GM23338 (cell line): ENCODE measurements at regions not wholly inside any gene's neighbourhood (a gene's known extent, or its start where the extent isn't known, plus 50 kb on each side); places are given as distances from the start of the nearest gene placed in this dataset.
A peak's percentile ranks its signal among the peaks of the same experiment; 100 is the strongest.

Source experiments
- ATAC-seq: fragments of 200-7000 bp; cut with Tn5 transposase; 3 replicates; pipeline ENCODE4 v1.9.1; 2020
- DNase-seq: peaks from one replicate; pipeline ENCODE4 v3.0.0-alpha.2; 2015; ENCODE audit warnings: low spot score
- H2AFZ ChIP-seq: fragments of 200-600 bp; sonication (generic); 2 replicates; pipeline ENCODE4 v1.8.0; 2016; ENCODE audit warnings: antibody characterized with exemption, mild to moderate bottlenecking, moderate library complexity
- H3F3A ChIP-seq: fragments of 200-600 bp; sonication (generic); replicated peaks from 2 replicates; pipeline ENCODE4 v1.8.0; 2017; ENCODE audit warnings: antibody characterized with exemption, mixed run types, low read depth
- H3K27ac ChIP-seq: fragments of 200-600 bp; sonication (generic); 2 replicates; pipeline ENCODE4 v1.6.1; 2016; ENCODE audit warnings: low read depth
- H3K27me3 ChIP-seq: fragments of 200-600 bp; sonication (generic); 2 replicates; pipeline ENCODE4 v1.8.0; 2016; ENCODE audit warnings: mild to moderate bottlenecking, mixed run types, moderate library complexity; ENCODE audit not compliant: insufficient read depth
- H3K36me3 ChIP-seq: fragments of 200-600 bp; sonication (generic); 2 replicates; pipeline ENCODE4 v1.8.0; 2016; ENCODE audit warnings: mild to moderate bottlenecking; ENCODE audit not compliant: insufficient read depth
- H3K4me1 ChIP-seq: fragments of 200-600 bp; sonication (generic); 2 replicates; pipeline ENCODE4 v1.8.0; 2016; ENCODE audit warnings: mild to moderate bottlenecking, moderate library complexity; ENCODE audit not compliant: insufficient read depth
- H3K4me2 ChIP-seq: fragments of 200-600 bp; sonication (generic); 2 replicates; pipeline ENCODE4 v1.7.1; 2017; ENCODE audit warnings: mixed run types
- H3K4me3 ChIP-seq: fragments of 200-600 bp; sonication (generic); 2 replicates; pipeline ENCODE4 v1.6.1; 2016; ENCODE audit warnings: mixed run types
- H3K79me2 ChIP-seq: fragments of 200-600 bp; sonication (generic); replicated peaks from 2 replicates; pipeline ENCODE4 v1.8.0; 2017; ENCODE audit warnings: mild to moderate bottlenecking; ENCODE audit not compliant: insufficient read depth
- H3K9me2 ChIP-seq: fragments of 200-600 bp; sonication (generic); 2 replicates; pipeline ENCODE4 v1.8.0; 2017; ENCODE audit not compliant: insufficient read depth
- H4K20me1 ChIP-seq: fragments of 200-600 bp; sonication (generic); replicated peaks from 2 replicates; pipeline ENCODE4 v1.8.0; 2017; ENCODE audit warnings: mild to moderate bottlenecking; ENCODE audit not compliant: insufficient read depth
- H3K27ac Mint-ChIP-seq: 2 replicates; pipeline ENCODE4 v1.8.0; 2020; ENCODE audit warnings: inconsistent platforms, mild to moderate bottlenecking, moderate library complexity, mixed read lengths
- H3K27me3 Mint-ChIP-seq: 3 replicates; pipeline ENCODE4 v1.8.0; 2022; ENCODE audit warnings: low read depth, mild to moderate bottlenecking, moderate library complexity, mixed read lengths, inconsistent platforms; ENCODE audit not compliant: insufficient read depth, poor library complexity
- H3K36me3 Mint-ChIP-seq: 3 replicates; pipeline ENCODE4 v1.8.0; 2021; ENCODE audit warnings: low read depth, mild to moderate bottlenecking, inconsistent platforms, moderate library complexity, mixed read lengths
- H3K4me1 Mint-ChIP-seq: 3 replicates; pipeline ENCODE4 v1.8.0; 2020; ENCODE audit warnings: mild to moderate bottlenecking, inconsistent platforms, mixed read lengths
- H3K4me3 Mint-ChIP-seq: 3 replicates; pipeline ENCODE4 v1.8.0; 2021; ENCODE audit warnings: moderate library complexity, mild to moderate bottlenecking, inconsistent platforms, mixed read lengths
- H3K9me3 Mint-ChIP-seq: 3 replicates; pipeline ENCODE4 v1.8.0; 2020; ENCODE audit warnings: moderate library complexity, mild to moderate bottlenecking, inconsistent platforms, mixed read lengths
- CTCF ChIP-seq, 2 experiments: fragments of 200-600 bp in 1 of 2; sonication (generic) in 1 of 2; conservative IDR thresholded peaks; 2 replicates each; pipeline versions ENCODE4 v1.5.1 to v1.6.1; 2016 to 2017; ENCODE audit warnings: antibody characterized with exemption in 2 of 2, low read depth in 2 of 2, mild to moderate bottlenecking in 2 of 2, moderate library complexity in 1 of 2
- EZH2phosphoT487 ChIP-seq: fragments of 200-600 bp; sonication (generic); IDR thresholded peaks from one replicate; pipeline ENCODE4 v1.8.1; 2018; ENCODE audit warnings: antibody characterized with exemption; ENCODE audit not compliant: unreplicated experiment
- JUNB ChIP-seq: IDR thresholded peaks from one replicate; pipeline ENCODE4 v1.6.1; 2016; ENCODE audit warnings: antibody characterized with exemption; ENCODE audit not compliant: unreplicated experiment
- NANOG ChIP-seq: IDR thresholded peaks from 2 replicates; pipeline ENCODE4 v1.6.1; 2016; ENCODE audit warnings: antibody characterized with exemption, borderline replicate concordance
- POLR2AphosphoS5 ChIP-seq: IDR thresholded peaks from 2 replicates; pipeline ENCODE4 v1.6.1; 2016; ENCODE audit warnings: antibody characterized with exemption, low read depth
- REST ChIP-seq: IDR thresholded peaks from one replicate; pipeline ENCODE4 v1.6.1; 2018; ENCODE audit warnings: antibody characterized with exemption; ENCODE audit not compliant: unreplicated experiment
- STAT1 ChIP-seq: IDR thresholded peaks from one replicate; pipeline ENCODE4 v1.6.1; 2016; ENCODE audit warnings: antibody characterized with exemption; ENCODE audit not compliant: unreplicated experiment
- ZNF114 ChIP-seq: fragments of 250-450 bp; sonication (Bioruptor Pico); IDR thresholded peaks from 2 replicates; pipeline ENCODE4 v1.5.0; 2020; ENCODE audit warnings: mild to moderate bottlenecking, moderate library complexity
- ZNF331 ChIP-seq: fragments of 250-450 bp; sonication (Bioruptor Pico); IDR thresholded peaks from 2 replicates; pipeline ENCODE4 v1.5.0; 2020; ENCODE audit warnings: low read depth, mild to moderate bottlenecking, moderate library complexity
- ZNF462 ChIP-seq: fragments of 250-450 bp; sonication (Bioruptor Pico); IDR thresholded peaks from 2 replicates; pipeline ENCODE4 v1.5.0; 2020; ENCODE audit warnings: mild to moderate bottlenecking, moderate library complexity

GRCh38 chr2:44103639-44104038 is 65.0 kb upstream of the PPM1B start:
- no peaks in the 10 kb centered on the region for H3K27me3 ChIP-seq
- H3K4me1 ChIP-seq: no peaks in the 10 kb centered on the region; the same call in 1 of the 2 replicates
- H3K4me3 ChIP-seq: no peak overlapping the region
- H3K36me3 ChIP-seq: no peaks in the 10 kb centered on the region
- no peak overlapping the region for H3K27ac ChIP-seq
- ATAC-seq: no peak
- H3K4me1 Mint-ChIP-seq: peaks cover 8% of the 10 kb centered on the region
- H3K4me3 Mint-ChIP-seq: no peak overlapping the region
- H3K27ac Mint-ChIP-seq: no peak overlapping the region
- DNase-seq: no peak
- H3K9me2 ChIP-seq: peaks cover 7% of the 10 kb centered on the region
- H2AFZ ChIP-seq: peak overlapping the region; percentile 87
- TF ChIP-seq CTCF (conservative IDR thresholded peaks at IDR 0.05; ENCODE audit: low read depth in 2 of 2) (no peak), REST (no peak), STAT1 (no peak), ZNF114 (CRISPR knock-in tag) (no peak), ZNF462 (CRISPR knock-in tag) (no peak), JUNB (no peak), POLR2AphosphoS5 (no peak), NANOG (no peak), ZNF331 (no peak), EZH2phosphoT487 (no peak)
- no peaks in the 10 kb centered on the region for H4K20me1 ChIP-seq
- H3K27me3 Mint-ChIP-seq: peaks cover 4% of the 10 kb centered on the region
- H3K4me2 ChIP-seq: no peak overlapping the region
- no peaks in the 10 kb centered on the region; the same call in 2 of the 3 replicates for H3K9me3 Mint-ChIP-seq
- no peaks in the 10 kb centered on the region for H3K79me2 ChIP-seq
- no peaks in the 10 kb centered on the region for H3K36me3 Mint-ChIP-seq
- no peaks in the 10 kb centered on the region for H3F3A ChIP-seq
